NB4 (cell line): ENCODE measurements at regions not wholly inside any gene's neighbourhood (a gene's known extent, or its start where the extent isn't known, plus 50 kb on each side); places are given as distances from the start of the nearest gene placed in this dataset.

Experiments used
- DNase-seq: peaks from one replicate; pipeline ENCODE4 v3.0.0; 2010; ENCODE audit warnings: low read depth
- H3K4me3 ChIP-seq: one replicate; pipeline ENCODE4 v1.5.1; 2011; ENCODE audit warnings: mild to moderate bottlenecking, low read depth, low read length, moderate library complexity
- CTCF ChIP-seq: IDR thresholded peaks from one replicate; pipeline ENCODE4 v1.5.1; 2012; ENCODE audit warnings: low read depth, low read length
- MAX ChIP-seq: IDR thresholded peaks from 2 replicates; pipeline ENCODE4 v1.6.1; 2011; ENCODE audit warnings: low read depth, low read length
- MYC ChIP-seq: IDR thresholded peaks from 2 replicates; pipeline ENCODE4 v1.6.1; 2011; ENCODE audit warnings: low read depth, low read length
- POLR2A ChIP-seq: IDR thresholded peaks from 2 replicates; pipeline ENCODE4 v1.6.1; 2011; ENCODE audit warnings: mild to moderate bottlenecking; ENCODE audit not compliant: insufficient read length; ENCODE audit errors: extremely low read depth

- DNase-seq = no peak
These were observed 1446.8 kb downstream of the NCAM2 start for GRCh38 chr21:22444990-22445389.

GRCh38 chr21:22450507-22450906 is 1452.3 kb downstream of the NCAM2 start:
- H3K4me3 ChIP-seq = no peak overlapping the region
- no peak for DNase-seq
- TF ChIP-seq MYC (no peak), POLR2A (no peak), MAX (no peak), CTCF (no peak)

More at GRCh38 chr21:22444990-22445389, 1446.8 kb downstream of the NCAM2 start:
- no peak overlapping the region for H3K4me3 ChIP-seq
- TF ChIP-seq MAX = no peak
- TF ChIP-seq CTCF = no peak
- TF ChIP-seq POLR2A = no peak
- TF ChIP-seq MYC = no peak

GRCh38 chr21:22456241-22456640 is 1458.0 kb downstream of the NCAM2 start:
- no peak overlapping the region for H3K4me3 ChIP-seq
- TF ChIP-seq MAX (no peak), MYC (no peak), POLR2A (no peak), CTCF (no peak)
- no peak for DNase-seq

- TF ChIP-seq MAX (no peak), CTCF (no peak), POLR2A (no peak), MYC (no peak)
- H3K4me3 ChIP-seq = no peak overlapping the region
- no peak for DNase-seq
These were observed 1470.7 kb downstream of the NCAM2 start for GRCh38 chr21:22468893-22469292.

- no peak for TF ChIP-seq MAX
- TF ChIP-seq MYC = no peak
- TF ChIP-seq POLR2A = no peak
- DNase-seq = no peak
- no peak overlapping the region for H3K4me3 ChIP-seq
These were observed 1476.2 kb downstream of the NCAM2 start for GRCh38 chr21:22474403-22474802.

GRCh38 chr21:22476214-22476613 is 1478.0 kb downstream of the NCAM2 start:
- no peak for TF ChIP-seq MAX
- TF ChIP-seq POLR2A = no peak
- TF ChIP-seq MYC = no peak
- no peak for TF ChIP-seq CTCF

More at GRCh38 chr21:22476214-22476613, 1478.0 kb downstream of the NCAM2 start:
- no peak for DNase-seq
- H3K4me3 ChIP-seq = no peak overlapping the region
